HCT116 (cell line): ENCODE measurements at regions not wholly inside any gene's neighbourhood (a gene's known extent, or its start where the extent isn't known, plus 50 kb on each side); places are given as distances from the start of the nearest gene placed in this dataset.

Experiments
- ATAC-seq: fragments of 200-7000 bp; cut with Tn5 transposase; 2 replicates; pipeline ENCODE4 v1.9.1; 2020; ENCODE audit warnings: mild to moderate bottlenecking, moderate library complexity
- BruUV-seq: library from RNA; stranded (reverse); fragments of 400-500 nt; replicated peaks from 2 replicates; lab custom pipeline; 2021; lab: Mats Ljungman, UMichigan
- CTCF ChIA-PET: fragments of 300-600 bp; sonication (Branson Sonifier 250); formaldehyde crosslinking; loops from one replicate; lab custom pipeline; 2021; ENCODE audit warnings: antibody characterized with exemption; lab: Charles Lee
- POLR2A ChIA-PET: fragments of 300-600, 350-600 bp; sonication (Branson Sonifier 250); formaldehyde crosslinking; loops from one replicate; lab custom pipeline; 2021; ENCODE audit warnings: antibody characterized with exemption; lab: Charles Lee
- RAD21 ChIA-PET, 2 experiments: fragments of 300-600 bp; sonication (Branson Sonifier 250); formaldehyde crosslinking; loops; one replicate each; lab custom pipeline; 2023; ENCODE audit warnings: low total read pairs in 2 of 2; ENCODE audit not compliant: uncharacterized antibody in 2 of 2, unreplicated experiment in 2 of 2, low non-redundant PET in 1 of 2; lab: Charles Lee
- DNase-seq: peaks from one replicate; pipeline ENCODE4 v3.0.0-alpha.2; 2010; ENCODE audit warnings: low read depth, low spot score
- H2AFZ ChIP-seq: fragments of 200-600 bp; shearing (Covaris generic), sonication (generic); 2 replicates; pipeline ENCODE4 v1.6.1; 2017; ENCODE audit warnings: low read depth, mixed run types, mixed read lengths, antibody characterized with exemption, low read length; ENCODE audit not compliant: poor library complexity, severe bottlenecking
- H3K27ac ChIP-seq: 2 replicates; pipeline ENCODE4 v1.5.1; 2012; ENCODE audit warnings: low read depth, low read length
- H3K27me3 ChIP-seq: fragments of 200-600 bp; sonication (generic); 2 replicates; pipeline ENCODE4 v1.6.1; 2016; ENCODE audit warnings: mixed run types, low read length, mixed read lengths; ENCODE audit not compliant: insufficient read depth
- H3K36me3 ChIP-seq, 2 experiments: fragments of 200-500 bp in 1 of 2; fragments of 200-600 bp in 1 of 2; sonication (Bioruptor generic) in 1 of 2; sonication (generic) in 1 of 2; 2 replicates each; pipeline versions ENCODE4 v1.5.1 to v1.6.1; 2014 to 2016; ENCODE audit warnings: low read length in 2 of 2, inconsistent platforms in 1 of 2, mixed read lengths in 1 of 2, mixed run types in 1 of 2; ENCODE audit not compliant: insufficient read depth in 2 of 2, control insufficient read depth in 1 of 2
- H3K4me1 ChIP-seq, 2 experiments: fragments of 200-600 bp in 1 of 2; sonication (generic) in 1 of 2; 2 replicates each; pipeline versions ENCODE4 v1.5.1 to v1.6.1; 2012 to 2017; ENCODE audit warnings: low read length in 2 of 2, inconsistent platforms in 1 of 2, mild to moderate bottlenecking in 1 of 2, mixed read lengths in 1 of 2, mixed run types in 1 of 2, moderate library complexity in 1 of 2; ENCODE audit not compliant: insufficient read depth in 2 of 2, control insufficient read depth in 1 of 2
- H3K4me2 ChIP-seq: fragments of 200-600 bp; sonication (generic); 2 replicates; pipeline ENCODE4 v1.6.1; 2017; ENCODE audit warnings: mixed run types, low read length, mixed read lengths
- H3K4me3 ChIP-seq, 2 experiments: fragments of 200-600 bp in 1 of 2; sonication (generic) in 1 of 2; replicated peaks in 1 of 2; 2 replicates each; pipeline ENCODE4 v1.5.1; 2011 to 2016; ENCODE audit warnings: low read length in 2 of 2, control low read depth in 1 of 2, low read depth in 1 of 2, mild to moderate bottlenecking in 1 of 2, mixed read lengths in 1 of 2, mixed run types in 1 of 2
- H3K79me2 ChIP-seq: fragments of 200-600 bp; sonication (generic); 2 replicates; pipeline ENCODE4 v1.6.1; 2017; ENCODE audit warnings: mild to moderate bottlenecking, mixed run types, low read length, moderate library complexity, mixed read lengths; ENCODE audit not compliant: insufficient read depth
- H3K9ac ChIP-seq: fragments of 200-600 bp; sonication (generic); 2 replicates; pipeline ENCODE4 v1.6.1; 2016; ENCODE audit warnings: low read length, mixed read lengths
- H3K9me2 ChIP-seq: fragments of 200-600 bp; sonication (generic), shearing (Covaris generic); 2 replicates; pipeline ENCODE4 v1.6.1; 2017; ENCODE audit warnings: mixed run types, mild to moderate bottlenecking, moderate library complexity; ENCODE audit not compliant: insufficient read depth
- H3K9me3 ChIP-seq, 2 experiments: fragments of 200-500 bp in 1 of 2; fragments of 200-600 bp in 1 of 2; sonication (Bioruptor generic) in 1 of 2; sonication (generic) in 1 of 2; 2 replicates each; pipeline ENCODE4 v1.6.1; 2014 to 2017; ENCODE audit warnings: low read length in 2 of 2, mixed read lengths in 2 of 2, inconsistent platforms in 1 of 2, low read depth in 1 of 2, mild to moderate bottlenecking in 1 of 2, mixed run types in 1 of 2, moderate library complexity in 1 of 2; ENCODE audit not compliant: control insufficient read depth in 1 of 2, insufficient read depth in 1 of 2
- H4K20me1 ChIP-seq: fragments of 200-600 bp; sonication (generic), shearing (Covaris generic); 2 replicates; pipeline ENCODE4 v1.6.1; 2017; ENCODE audit warnings: mixed run types, mild to moderate bottlenecking, moderate library complexity; ENCODE audit not compliant: insufficient read depth
- ATF3 ChIP-seq: IDR thresholded peaks from 2 replicates; pipeline ENCODE4 v1.6.1; 2012
- CBX3 ChIP-seq: IDR thresholded peaks from 2 replicates; pipeline ENCODE4 v1.6.1; 2012; ENCODE audit warnings: low read depth
- CEBPB ChIP-seq: IDR thresholded peaks from 2 replicates; pipeline ENCODE4 v1.6.1; 2012; ENCODE audit warnings: low read depth
- CTCF ChIP-seq, 3 experiments: fragments of 200-600 bp in 1 of 3; sonication (generic) in 1 of 3; IDR thresholded peaks in 2 of 3; conservative IDR thresholded peaks in 1 of 3; 2 replicates each; pipeline ENCODE4 v1.5.1; 2012 to 2017; ENCODE audit warnings: low read depth in 2 of 3, low read length in 2 of 3, antibody characterized with exemption in 1 of 3, borderline replicate concordance in 1 of 3, control low read depth in 1 of 3, mild to moderate bottlenecking in 1 of 3, mixed read lengths in 1 of 3, mixed run types in 1 of 3, moderate library complexity in 1 of 3; ENCODE audit not compliant: insufficient read depth in 1 of 3
- EGR1 ChIP-seq: IDR thresholded peaks from 2 replicates; pipeline ENCODE4 v1.6.1; 2012; ENCODE audit warnings: low read depth
- ELF1 ChIP-seq: IDR thresholded peaks from 2 replicates; pipeline ENCODE4 v1.6.1; 2012; ENCODE audit warnings: low read depth, borderline replicate concordance
- EZH2 ChIP-seq: fragments of 200-600 bp; sonication (generic); IDR thresholded peaks from 2 replicates; pipeline ENCODE4 v1.6.1; 2017; ENCODE audit warnings: antibody characterized with exemption, mixed run types
- EZH2phosphoT487 ChIP-seq: fragments of 200-600 bp; IDR thresholded peaks from 2 replicates; pipeline ENCODE4 v1.6.1; 2018; ENCODE audit warnings: antibody characterized with exemption, borderline replicate concordance
- FOSL1 ChIP-seq: IDR thresholded peaks from 2 replicates; pipeline ENCODE4 v1.6.1; 2012; ENCODE audit warnings: low read depth
- JUND ChIP-seq: IDR thresholded peaks from 2 replicates; pipeline ENCODE4 v1.6.1; 2012
- POLR2A ChIP-seq: IDR thresholded peaks from 2 replicates; pipeline ENCODE4 v1.7.0; 2011; ENCODE audit warnings: borderline replicate concordance; ENCODE audit not compliant: insufficient read depth, insufficient read length; ENCODE audit errors: extremely low read depth
- POLR2AphosphoS5 ChIP-seq: IDR thresholded peaks from 2 replicates; pipeline ENCODE4 v1.6.1; 2011; ENCODE audit warnings: mild to moderate bottlenecking, low read depth, low read length, moderate library complexity
- RAD21 ChIP-seq: IDR thresholded peaks from 2 replicates; pipeline ENCODE4 v1.6.1; 2012; ENCODE audit warnings: low read depth, mild to moderate bottlenecking
- SRF ChIP-seq: IDR thresholded peaks from 2 replicates; pipeline ENCODE4 v1.6.1; 2012; ENCODE audit warnings: low read depth
- TCF7L2 ChIP-seq: IDR thresholded peaks from 2 replicates; pipeline ENCODE4 v1.7.0; 2011; ENCODE audit warnings: borderline replicate concordance, inconsistent platforms; ENCODE audit not compliant: insufficient read depth, insufficient read length; ENCODE audit errors: extremely low read depth
- YY1 ChIP-seq: IDR thresholded peaks from 2 replicates; pipeline ENCODE4 v1.6.1; 2011; ENCODE audit warnings: low read length, low read depth, moderate library complexity, mild to moderate bottlenecking; ENCODE audit not compliant: insufficient replicate concordance; ENCODE audit errors: extremely low read depth
- ZFX ChIP-seq: fragments of 450-650 bp; IDR thresholded peaks from 2 replicates; pipeline ENCODE4 v1.6.1; 2017
- ZNF274 ChIP-seq: fragments of 200-500 bp; sonication (Bioruptor generic); IDR thresholded peaks from 2 replicates; pipeline ENCODE4 v1.6.1; 2014; ENCODE audit warnings: mild to moderate bottlenecking, low read depth, low read length, inconsistent platforms
- intact Hi-C: fragments of 100-400 bp; cut with micrococcal nuclease; formaldehyde crosslinking; loops from 2 replicates; pipeline ENCODE4 v1.10.0; 2022

GRCh38 chr14:29054119-29054518 is 287.5 kb downstream of the FOXG1 start:
- ChIA-PET POLR2A (no interaction called here), RAD21 (no interaction called here)
- Histone ChIP-seq H3K36me3 (no peaks in the 10 kb centered on the region), H3K9me2 (no peaks in the 10 kb centered on the region), H3K27me3 (no peaks in the 10 kb centered on the region), H3K27ac (no peak overlapping the region), H4K20me1 (no peaks in the 10 kb centered on the region), H3K4me1 (no peaks in the 10 kb centered on the region), H2AFZ (no peak overlapping the region), H3K4me3 (no peak overlapping the region)
- DNase-seq (no peak), ATAC-seq (no peak)
- BruUV-seq: no TSS peak
- intact Hi-C loops: no loop called here
- no peak for TF ChIP-seq RAD21
- TF ChIP-seq EZH2: no peak
- TF ChIP-seq ZFX: no peak
- TF ChIP-seq CBX3: no peak
- TF ChIP-seq POLR2A: no peak
- TF ChIP-seq SRF: no peak
- no peak for TF ChIP-seq JUND
- TF ChIP-seq CTCF (IDR thresholded peaks at IDR 0.05 in 2 of 3, conservative IDR thresholded peaks at IDR 0.05 in 1 of 3; ENCODE audit: borderline replicate concordance in 1 of 3, insufficient read depth in 1 of 3, low read depth in 2 of 3, low read length in 2 of 3): no peak
- no peak for TF ChIP-seq YY1
- TF ChIP-seq POLR2AphosphoS5: no peak
- TF ChIP-seq EZH2phosphoT487: no peak
- TF ChIP-seq FOSL1: no peak
- no peak for TF ChIP-seq EGR1
- TF ChIP-seq TCF7L2: no peak
- no peak for TF ChIP-seq ZNF274
- no peak for TF ChIP-seq CEBPB
- TF ChIP-seq ATF3: no peak
- no peak for TF ChIP-seq ELF1
- TF ChIP-seq, all 23 proteins: peak for 0
- Histone ChIP-seq H3K9me3 (peaks cover 14 to 29% of the 10 kb centered on the region in 2 experiments; a peak in 2 of 4 replicates), H3K9ac (no peak overlapping the region), H3K4me2 (no peak overlapping the region), H3K79me2 (no peaks in the 10 kb centered on the region)
- CTCF ChIA-PET: no interaction called here
